Neural crest cell (in vitro differentiated cells): ENCODE measurements at regions not wholly inside any gene's neighbourhood (a gene's known extent, or its start where the extent isn't known, plus 50 kb on each side); places are given as distances from the start of the nearest gene placed in this dataset.

Experiments used
- DNase-seq: peaks from one replicate; pipeline ENCODE4 v3.0.0; 2021; ENCODE audit warnings: low read depth, mixed read lengths, low spot score
- H3K27ac Mint-ChIP-seq: one replicate; pipeline ENCODE4 v1.8.0; 2021; ENCODE audit warnings: mild to moderate bottlenecking, mixed read lengths; ENCODE audit not compliant: unreplicated experiment
- H3K27me3 Mint-ChIP-seq: 2 replicates; pipeline ENCODE4 v1.8.0; 2021; ENCODE audit warnings: low read depth, mild to moderate bottlenecking, mixed read lengths
- H3K36me3 Mint-ChIP-seq: 2 replicates; pipeline ENCODE4 v1.8.0; 2021; ENCODE audit warnings: low read depth, mild to moderate bottlenecking, mixed read lengths
- H3K4me1 Mint-ChIP-seq: 2 replicates; pipeline ENCODE4 v1.8.0; 2021; ENCODE audit warnings: mixed read lengths
- H3K4me3 Mint-ChIP-seq: one replicate; pipeline ENCODE4 v1.8.0; 2021; ENCODE audit warnings: mild to moderate bottlenecking, mixed read lengths
- H3K9me3 Mint-ChIP-seq: 2 replicates; pipeline ENCODE4 v1.8.0; 2021; ENCODE audit warnings: mixed read lengths
- TF ChIP-seq, protein P1 (sequence below): fragments of 200-600 bp; sonication (generic); conservative IDR thresholded peaks from 2 replicates; pipeline ENCODE4 v1.5.0; 2021; ENCODE audit warnings: antibody characterized with exemption, mild to moderate bottlenecking

DNA sequence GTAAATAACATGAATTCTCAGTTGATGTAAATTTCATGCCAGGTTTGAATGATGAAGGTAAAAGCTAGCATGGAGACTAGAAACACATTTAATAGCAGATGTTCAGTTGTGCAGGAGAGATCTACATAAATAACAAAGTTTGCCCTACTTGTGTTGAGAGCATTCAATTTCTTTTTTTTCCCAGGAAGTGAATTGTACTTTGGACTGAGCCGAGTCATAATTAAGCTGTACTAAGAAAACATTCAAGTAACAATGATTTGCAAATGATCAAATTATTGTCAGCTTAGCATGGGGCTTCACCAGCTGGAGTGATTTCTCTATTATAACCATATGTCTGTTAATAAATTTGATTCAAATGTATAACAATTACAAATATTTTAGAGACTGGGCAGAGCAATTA is 893.5 kb upstream of the MAP3K7 start:
- no peaks in the 10 kb centered on the region for H3K27me3 Mint-ChIP-seq
- TF ChIP-seq, protein P1, sequence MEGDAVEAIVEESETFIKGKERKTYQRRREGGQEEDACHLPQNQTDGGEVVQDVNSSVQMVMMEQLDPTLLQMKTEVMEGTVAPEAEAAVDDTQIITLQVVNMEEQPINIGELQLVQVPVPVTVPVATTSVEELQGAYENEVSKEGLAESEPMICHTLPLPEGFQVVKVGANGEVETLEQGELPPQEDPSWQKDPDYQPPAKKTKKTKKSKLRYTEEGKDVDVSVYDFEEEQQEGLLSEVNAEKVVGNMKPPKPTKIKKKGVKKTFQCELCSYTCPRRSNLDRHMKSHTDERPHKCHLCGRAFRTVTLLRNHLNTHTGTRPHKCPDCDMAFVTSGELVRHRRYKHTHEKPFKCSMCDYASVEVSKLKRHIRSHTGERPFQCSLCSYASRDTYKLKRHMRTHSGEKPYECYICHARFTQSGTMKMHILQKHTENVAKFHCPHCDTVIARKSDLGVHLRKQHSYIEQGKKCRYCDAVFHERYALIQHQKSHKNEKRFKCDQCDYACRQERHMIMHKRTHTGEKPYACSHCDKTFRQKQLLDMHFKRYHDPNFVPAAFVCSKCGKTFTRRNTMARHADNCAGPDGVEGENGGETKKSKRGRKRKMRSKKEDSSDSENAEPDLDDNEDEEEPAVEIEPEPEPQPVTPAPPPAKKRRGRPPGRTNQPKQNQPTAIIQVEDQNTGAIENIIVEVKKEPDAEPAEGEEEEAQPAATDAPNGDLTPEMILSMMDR: no peak
- peaks cover 4% of the 10 kb centered on the region for H3K9me3 Mint-ChIP-seq
- H3K36me3 Mint-ChIP-seq: no peaks in the 10 kb centered on the region
- no peak overlapping the region for H3K4me3 Mint-ChIP-seq
- H3K27ac Mint-ChIP-seq: no peak overlapping the region
- peaks cover 3% of the 10 kb centered on the region for H3K4me1 Mint-ChIP-seq
- no peak for DNase-seq

DNA sequence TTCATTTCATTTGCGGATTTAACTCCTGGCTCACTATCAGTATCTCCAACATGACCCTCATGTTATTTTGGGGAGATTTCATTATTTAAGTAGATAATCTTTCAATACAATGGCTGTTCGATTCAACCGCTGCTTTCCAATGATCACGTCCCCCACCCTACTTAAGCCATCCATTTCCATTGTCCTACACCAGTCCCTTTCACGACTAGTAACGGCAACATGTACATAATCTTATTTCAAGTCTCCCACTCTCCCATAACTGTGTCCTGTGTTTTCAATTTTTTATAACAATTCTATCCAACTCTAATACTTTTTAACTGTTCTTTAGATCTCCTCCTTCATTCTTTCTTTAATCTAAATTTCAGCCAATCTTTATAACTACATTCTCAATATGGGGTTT is 890.8 kb upstream of the MAP3K7 start:
- Mint-ChIP-seq H3K27me3 (no peaks in the 10 kb centered on the region), H3K4me1 (peaks cover 3% of the 10 kb centered on the region), H3K36me3 (no peaks in the 10 kb centered on the region), H3K4me3 (no peak overlapping the region), H3K9me3 (peaks cover 4% of the 10 kb centered on the region), H3K27ac (no peak overlapping the region)
- DNase-seq: no peak
- TF ChIP-seq, protein P1: no peak

DNA sequence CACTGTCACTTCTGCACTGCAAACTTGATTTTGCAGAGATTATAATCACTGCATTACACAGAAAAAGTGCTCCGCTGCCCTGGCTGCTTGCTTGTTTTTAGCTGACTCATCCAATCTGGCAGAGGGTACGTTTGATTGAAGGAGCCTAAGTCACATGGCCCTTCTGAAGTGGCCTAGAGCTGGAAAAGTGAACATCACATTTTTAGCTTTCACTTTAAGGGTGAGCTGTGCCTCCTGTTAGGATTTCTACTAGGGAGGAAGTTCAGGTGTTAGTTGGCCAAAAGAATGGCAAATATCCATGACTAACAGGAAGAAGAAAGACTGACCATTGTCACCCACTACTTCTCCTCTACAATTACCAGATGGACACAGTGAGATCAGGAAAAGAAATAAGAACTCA is 889.1 kb upstream of the MAP3K7 start:
- no peak for DNase-seq
- Mint-ChIP-seq H3K27me3 (no peaks in the 10 kb centered on the region), H3K36me3 (no peaks in the 10 kb centered on the region), H3K4me3 (no peak overlapping the region), H3K27ac (no peak overlapping the region), H3K9me3 (peaks cover 4% of the 10 kb centered on the region), H3K4me1 (peaks cover 3% of the 10 kb centered on the region)
- TF ChIP-seq, protein P1: no peak

DNA sequence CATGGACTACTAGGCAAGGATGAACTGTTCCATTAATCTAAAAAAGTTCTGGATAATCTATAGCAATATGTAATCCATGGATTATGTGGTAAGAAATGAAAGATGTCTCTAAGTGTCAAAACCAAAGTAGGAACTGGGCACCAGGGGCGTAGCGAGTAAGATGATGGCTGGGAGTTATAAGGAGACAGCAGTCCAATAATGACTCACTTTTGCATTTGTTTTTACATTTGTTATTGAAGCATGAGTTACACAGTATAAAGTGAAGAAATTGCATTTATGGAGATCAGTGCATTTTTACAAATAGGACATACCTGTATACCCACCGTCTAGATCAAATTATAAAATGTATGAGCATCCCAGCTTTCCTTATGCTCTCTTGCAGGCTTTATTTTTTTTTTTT is 878.5 kb upstream of the MAP3K7 start:
- Mint-ChIP-seq H3K36me3 (no peaks in the 10 kb centered on the region), H3K27me3 (no peaks in the 10 kb centered on the region), H3K9me3 (peaks cover 7% of the 10 kb centered on the region), H3K27ac (no peak overlapping the region), H3K4me3 (no peak overlapping the region), H3K4me1 (no peaks in the 10 kb centered on the region)
- TF ChIP-seq, protein P1: no peak
- no peak for DNase-seq

DNA sequence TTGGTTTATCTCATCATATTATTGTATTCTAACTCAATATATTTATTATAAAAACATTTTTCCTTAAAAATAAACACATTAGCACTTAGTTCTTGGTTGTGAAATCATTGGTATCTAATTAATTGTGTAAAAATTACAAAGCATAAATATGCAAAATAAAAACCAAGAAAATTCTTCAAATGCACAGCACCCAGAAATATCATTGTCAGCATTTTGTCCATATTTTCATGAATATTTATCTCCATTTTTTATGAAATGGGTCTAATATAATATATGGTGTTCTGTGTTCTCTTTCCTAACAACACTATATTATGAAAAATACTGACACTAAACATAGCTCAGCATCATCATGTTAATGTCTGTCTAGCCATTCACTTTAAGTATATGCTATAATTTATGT is 877.8 kb upstream of the MAP3K7 start:
- Mint-ChIP-seq H3K27ac (no peak overlapping the region), H3K9me3 (peaks cover 4% of the 10 kb centered on the region), H3K4me1 (no peaks in the 10 kb centered on the region), H3K27me3 (no peaks in the 10 kb centered on the region), H3K4me3 (no peak overlapping the region), H3K36me3 (no peaks in the 10 kb centered on the region)
- DNase-seq: no peak
- TF ChIP-seq, protein P1: no peak

DNA sequence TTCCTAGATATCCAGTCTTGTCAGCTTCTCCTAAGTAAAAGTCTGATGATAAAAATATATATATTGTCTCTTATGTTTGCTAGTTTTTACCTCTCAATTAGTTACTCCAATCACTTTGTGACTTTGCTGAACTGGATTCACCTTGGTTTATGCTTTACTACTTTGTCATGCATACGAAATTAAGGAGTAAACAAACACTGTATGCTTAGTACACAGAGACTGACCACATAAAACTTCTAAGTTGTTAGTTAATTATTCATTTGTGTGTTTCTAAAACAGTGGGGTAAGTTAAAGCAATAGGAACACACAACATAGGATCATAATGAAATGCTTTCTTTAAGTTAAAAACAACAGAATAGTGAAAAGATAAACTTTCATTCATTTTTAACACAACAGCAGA is 877.3 kb upstream of the MAP3K7 start:
- H3K9me3 Mint-ChIP-seq: no peaks in the 10 kb centered on the region
- no peak overlapping the region for H3K4me3 Mint-ChIP-seq
- DNase-seq: no peak
- no peak overlapping the region for H3K27ac Mint-ChIP-seq
- TF ChIP-seq, protein P1: no peak
- no peaks in the 10 kb centered on the region for H3K27me3 Mint-ChIP-seq
- no peaks in the 10 kb centered on the region for H3K36me3 Mint-ChIP-seq
- H3K4me1 Mint-ChIP-seq: no peaks in the 10 kb centered on the region
